ENCODE measurements at regions not wholly inside any gene's neighbourhood (a gene's known extent, or its start where the extent isn't known, plus 50 kb on each side); places are given as distances from the start of the nearest gene placed in this dataset.
A peak's percentile ranks its signal among the peaks of the same experiment; 100 is the strongest.

GRCh38 chrY:21184271-21184670 lies 326.9 kb upstream of the RBMY1B start:
- ChIA-PET POLR2A (ENCODE audit: partially characterized antibody) (no interaction called here), CTCF (ENCODE audit: partially characterized antibody) (no interaction called here)
- intact Hi-C loops (cut with micrococcal nuclease) = loop anchor here (5.0 to 10.0 kb wide), 2 partner anchors 109 to 627 kb away; no protein-coding TSS in a partner anchor

GRCh38 chrY:21185419-21186105 lies 325.6 kb upstream of the RBMY1B start:
- peaks cover 2% of the 10 kb centered on the region for H3K4me1 ChIP-seq (ENCODE audit: insufficient read depth, low read length)
- Mint-ChIP-seq H3K4me3 (no peak overlapping the region), H3K36me3 (no peaks in the 10 kb centered on the region), H3K9me3 (no peaks in the 10 kb centered on the region), H3K27ac (no peak overlapping the region), H3K27me3 (no peaks in the 10 kb centered on the region), H3K4me1 (peaks cover 0 to 7% (median 3%) of the 10 kb centered on the region in 4 donors)
- no peaks in the 10 kb centered on the region for H3K36me3 ChIP-seq (ENCODE audit: insufficient read depth, low read length)
- ChIA-PET CTCF (ENCODE audit: partially characterized antibody) (no interaction called here), POLR2A (ENCODE audit: partially characterized antibody) (no interaction called here)
- H3K27me3 ChIP-seq (ENCODE audit: insufficient read depth, low read length) = no peaks in the 10 kb centered on the region
- DNase-seq = no peak
- no peak overlapping the region for H3K27ac ChIP-seq (ENCODE audit: low read depth, low read length)
- no peak overlapping the region for H3K4me3 ChIP-seq (ENCODE audit: low read length in 2 of 2)
- H3K9me3 ChIP-seq (ENCODE audit: control insufficient read depth in 1 of 2, low read length in 2 of 2) = no peaks in the 10 kb centered on the region
- intact Hi-C loops (cut with micrococcal nuclease) = loop anchor here (10.0 kb wide), 1 partner anchor 111 kb away; no protein-coding TSS in a partner anchor

More at GRCh38 chrY:21184271-21184670, 326.9 kb upstream of the RBMY1B start:
- Mint-ChIP-seq H3K4me1 (peaks cover 0 to 13% (median 3%) of the 10 kb centered on the region in 4 donors), H3K27me3 (no peaks in the 10 kb centered on the region), H3K9me3 (no peaks in the 10 kb centered on the region), H3K27ac (no peak overlapping the region), H3K4me3 (no peak overlapping the region), H3K36me3 (no peaks in the 10 kb centered on the region)
- Histone ChIP-seq H3K4me3 (ENCODE audit: low read length in 2 of 2) (no peak overlapping the region), H3K27ac (ENCODE audit: low read depth, low read length) (no peak overlapping the region), H3K9me3 (ENCODE audit: control insufficient read depth in 1 of 2, low read length in 2 of 2) (no peaks in the 10 kb centered on the region), H3K4me1 (ENCODE audit: insufficient read depth, low read length) (peaks cover 12% of the 10 kb centered on the region), H3K36me3 (ENCODE audit: insufficient read depth, low read length) (no peaks in the 10 kb centered on the region), H3K27me3 (ENCODE audit: insufficient read depth, low read length) (no peaks in the 10 kb centered on the region)
- no peak for DNase-seq

- H3K4me1 Mint-ChIP-seq = no peaks in the 10 kb centered on the region
Observed at GRCh38 chrY:21192694-21193093, 318.4 kb upstream of the RBMY1B start.

DNA sequence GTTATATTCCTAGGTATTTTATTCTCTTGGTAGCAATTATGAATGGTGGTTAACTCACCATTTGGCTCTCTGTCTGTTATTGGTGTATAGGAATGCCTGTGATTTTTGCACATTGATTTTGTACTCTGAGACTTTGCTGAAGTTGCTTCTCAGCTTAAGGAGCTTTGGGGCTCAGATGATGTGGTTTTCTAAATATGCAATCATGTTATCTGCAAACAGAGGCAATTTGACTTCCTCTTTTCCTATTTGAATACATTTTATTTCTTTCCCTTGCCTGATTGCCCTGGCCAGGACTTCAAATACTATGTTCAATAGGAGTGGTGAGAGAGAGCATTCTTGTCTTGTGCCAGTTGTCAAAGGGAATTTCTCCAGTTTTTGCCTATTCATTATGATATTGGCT lies 310.9 kb upstream of the RBMY1B start:
- Mint-ChIP-seq H3K36me3 (no peaks in the 10 kb centered on the region), H3K9me3 (peaks cover 0 to 2% (median 0%) of the 10 kb centered on the region in 8 donors), H3K4me1 (no peaks in the 10 kb centered on the region), H3K4me3 (no peak overlapping the region), H3K27ac (no peak overlapping the region), H3K27me3 (no peaks in the 10 kb centered on the region)
- Histone ChIP-seq H3K4me1 (ENCODE audit: insufficient read depth, low read length) (no peaks in the 10 kb centered on the region), H3K9me3 (ENCODE audit: control insufficient read depth in 1 of 2, low read length in 2 of 2) (no peaks in the 10 kb centered on the region), H3K27me3 (ENCODE audit: insufficient read depth, low read length) (no peaks in the 10 kb centered on the region), H3K36me3 (ENCODE audit: insufficient read depth, low read length) (no peaks in the 10 kb centered on the region), H3K27ac (ENCODE audit: low read depth, low read length) (no peak overlapping the region), H3K4me3 (ENCODE audit: low read length in 2 of 2) (no peak overlapping the region)
- intact Hi-C loops (cut with micrococcal nuclease) = no loop called here
- DNase-seq = no peak
- ChIA-PET CTCF (ENCODE audit: partially characterized antibody) (no interaction called here), POLR2A (ENCODE audit: partially characterized antibody) (no interaction called here)

More at GRCh38 chrY:21192694-21193093, 318.4 kb upstream of the RBMY1B start:
- no peaks in the 10 kb centered on the region for H3K27me3 ChIP-seq (ENCODE audit: insufficient read depth, low read length)
- no peak overlapping the region for H3K27ac ChIP-seq (ENCODE audit: low read depth, low read length)
- no peaks in the 10 kb centered on the region for H3K9me3 ChIP-seq (ENCODE audit: control insufficient read depth in 1 of 2, low read length in 2 of 2)
- Mint-ChIP-seq H3K9me3 (peaks cover 0 to 2% (median 0%) of the 10 kb centered on the region in 8 donors), H3K27me3 (no peaks in the 10 kb centered on the region), H3K4me3 (no peak overlapping the region), H3K36me3 (no peaks in the 10 kb centered on the region), H3K27ac (peak overlapping the region in 1 of 7 donors; percentile 78)
- intact Hi-C loops (cut with micrococcal nuclease) = no loop called here
- no peaks in the 10 kb centered on the region for H3K36me3 ChIP-seq (ENCODE audit: insufficient read depth, low read length)
- DNase-seq = no peak
- CTCF ChIA-PET (ENCODE audit: partially characterized antibody) = interaction anchor here (1.1 kb wide), 1 partner anchor 64 kb away, joined by 3 read pairs; no protein-coding TSS in a partner anchor
- POLR2A ChIA-PET (ENCODE audit: partially characterized antibody) = interaction anchor here (0.7 kb wide), 1 partner anchor 12 kb away, joined by 3 read pairs; no protein-coding TSS in a partner anchor
- H3K4me1 ChIP-seq (ENCODE audit: insufficient read depth, low read length) = no peaks in the 10 kb centered on the region
- H3K4me3 ChIP-seq (ENCODE audit: low read length in 2 of 2) = no peak overlapping the region

DNA sequence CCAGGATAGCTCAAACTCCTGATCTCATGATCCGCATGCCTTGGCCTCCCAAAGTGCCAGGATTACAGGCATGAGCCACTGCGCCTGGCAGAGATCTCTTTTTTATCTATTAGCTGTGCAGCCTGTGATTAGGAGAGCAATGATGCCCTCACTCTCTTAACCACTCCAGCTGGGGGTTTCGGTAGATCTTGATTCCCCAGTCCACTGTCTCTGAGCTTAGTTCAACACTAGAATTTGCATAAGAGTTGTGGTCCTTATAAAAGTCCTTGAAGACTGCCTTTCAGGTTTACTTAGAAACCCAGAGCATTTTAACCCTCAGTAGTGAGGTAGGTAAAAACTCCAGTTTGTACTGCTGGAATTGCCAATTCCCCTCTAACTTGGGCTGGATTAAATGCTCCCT lies 283.3 kb upstream of the RBMY1B start:
- DNase-seq = no peak
- Mint-ChIP-seq H3K9me3 (no peaks in the 10 kb centered on the region), H3K4me1 (peaks cover 0 to 4% (median 1%) of the 10 kb centered on the region in 4 donors), H3K36me3 (no peaks in the 10 kb centered on the region), H3K27me3 (no peaks in the 10 kb centered on the region), H3K4me3 (no peak overlapping the region), H3K27ac (no peak overlapping the region)
- Histone ChIP-seq H3K36me3 (ENCODE audit: insufficient read depth, low read length) (no peaks in the 10 kb centered on the region), H3K4me1 (ENCODE audit: insufficient read depth, low read length) (no peaks in the 10 kb centered on the region), H3K27ac (ENCODE audit: low read depth, low read length) (no peak overlapping the region), H3K9me3 (ENCODE audit: control insufficient read depth in 1 of 2, low read length in 2 of 2) (no peaks in the 10 kb centered on the region), H3K27me3 (ENCODE audit: insufficient read depth, low read length) (no peaks in the 10 kb centered on the region), H3K4me3 (ENCODE audit: low read length in 2 of 2) (no peak overlapping the region)
- intact Hi-C loops (cut with micrococcal nuclease) = no loop called here
- CTCF ChIA-PET (ENCODE audit: partially characterized antibody) = no interaction called here
- POLR2A ChIA-PET (ENCODE audit: partially characterized antibody) = interaction anchor here (1.6 kb wide), 1 partner anchor 12 kb away, joined by 3 read pairs; no protein-coding TSS in a partner anchor

DNA sequence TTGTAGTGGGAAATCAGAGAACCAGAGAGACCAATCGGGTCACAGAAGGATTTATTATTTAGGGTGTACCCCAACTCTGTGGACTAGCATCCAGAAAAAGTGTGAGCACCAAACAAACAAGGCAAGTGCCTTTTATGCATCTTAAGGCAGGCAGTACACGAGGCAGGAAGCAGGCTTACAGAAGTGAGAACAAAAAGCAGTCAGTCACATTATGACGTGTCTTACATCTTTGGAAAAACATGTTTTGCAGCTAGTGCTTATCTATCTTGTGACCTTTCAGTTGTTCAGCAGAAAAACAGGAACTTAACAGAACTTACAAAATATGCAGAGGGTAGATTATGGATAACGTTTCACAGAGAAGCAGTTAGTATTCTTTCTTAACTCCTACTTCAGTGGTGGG lies 270.9 kb upstream of the RBMY1B start:
- Histone ChIP-seq H3K9me3 (ENCODE audit: control insufficient read depth in 1 of 2, low read length in 2 of 2) (no peaks in the 10 kb centered on the region), H3K4me1 (ENCODE audit: insufficient read depth, low read length) (peaks cover 53% of the 10 kb centered on the region), H3K27ac (ENCODE audit: low read depth, low read length) (peak overlapping the region; percentile 38), H3K27me3 (ENCODE audit: insufficient read depth, low read length) (no peaks in the 10 kb centered on the region), H3K4me3 (ENCODE audit: low read length in 2 of 2) (no peak overlapping the region), H3K36me3 (ENCODE audit: insufficient read depth, low read length) (no peaks in the 10 kb centered on the region)
- Mint-ChIP-seq H3K4me1 (peaks cover 0 to 33% (median 10%) of the 10 kb centered on the region in 4 donors), H3K27ac (peak overlapping the region in 2 of 7 donors; percentile 74 to 95), H3K9me3 (no peaks in the 10 kb centered on the region), H3K4me3 (peak overlapping the region in 1 of 8 donors; percentile 49), H3K36me3 (peaks cover 0 to 4% of the 10 kb centered on the region in 2 donors), H3K27me3 (no peaks in the 10 kb centered on the region)
- POLR2A ChIA-PET (ENCODE audit: partially characterized antibody) = interaction anchor here (1.0 to 9.0 kb wide), 4 partner anchors 10 to 665 kb away, joined by 3 to 114 read pairs (median 6); partner anchors contain the start of gene EIF1AY
- peak in 1 of 5 donors; percentile 46 for DNase-seq
- intact Hi-C loops (cut with micrococcal nuclease) = loop anchor here (1.0 to 10.0 kb wide), 3 partner anchors 8 to 1495 kb away; partner anchors contain the start of gene KDM5D
- CTCF ChIA-PET (ENCODE audit: partially characterized antibody) = no interaction called here

DNA sequence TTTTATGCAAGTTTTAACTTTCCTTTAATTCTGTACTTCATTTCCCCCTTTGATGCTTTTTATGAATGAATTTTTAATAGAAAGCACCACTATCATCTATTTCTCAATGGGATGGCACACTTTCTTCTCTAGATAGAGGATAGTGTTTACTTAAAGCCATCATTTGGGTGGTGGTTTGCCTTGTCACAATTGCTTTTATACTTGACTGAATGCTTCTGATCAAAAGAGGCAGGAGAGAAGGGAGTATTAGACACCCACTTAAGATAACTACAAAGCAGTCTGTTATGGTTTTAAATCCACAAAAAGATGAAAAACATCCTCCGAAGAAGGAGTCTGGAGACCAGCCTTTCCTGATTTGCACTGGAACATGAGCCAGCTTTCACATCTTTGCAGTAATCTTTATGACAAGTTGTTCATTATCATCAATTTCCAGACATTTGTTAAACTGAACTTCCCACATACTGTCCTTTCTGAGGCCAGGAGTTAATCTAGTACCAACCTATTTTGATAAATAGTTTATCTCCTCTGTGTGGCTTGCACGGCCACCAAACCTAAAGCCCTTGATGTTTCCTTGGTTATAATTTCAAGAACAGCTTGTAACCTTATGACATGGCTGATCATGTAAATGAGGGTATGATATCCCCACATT lies 270.4 kb upstream of the RBMY1B start:
- H3K27me3 Mint-ChIP-seq = no peaks in the 10 kb centered on the region
- Histone ChIP-seq H3K9me3 (ENCODE audit: control insufficient read depth in 1 of 2, low read length in 2 of 2) (no peaks in the 10 kb centered on the region), H3K27me3 (ENCODE audit: insufficient read depth, low read length) (no peaks in the 10 kb centered on the region), H3K27ac (ENCODE audit: low read depth, low read length) (peak overlapping the region; percentile 38), H3K4me3 (ENCODE audit: low read length in 2 of 2) (no peak overlapping the region), H3K36me3 (ENCODE audit: insufficient read depth, low read length) (no peaks in the 10 kb centered on the region), H3K4me1 (ENCODE audit: insufficient read depth, low read length) (peaks cover 57% of the 10 kb centered on the region)
- peaks cover 0 to 33% (median 10%) of the 10 kb centered on the region in 4 donors for H3K4me1 Mint-ChIP-seq
- H3K36me3 Mint-ChIP-seq = peaks cover 0 to 4% of the 10 kb centered on the region in 2 donors
- intact Hi-C loops (cut with micrococcal nuclease) = loop anchor here (1.0 to 10.0 kb wide), 3 partner anchors 8 to 1496 kb away; partner anchors contain the start of gene KDM5D
- peak overlapping the region in 2 of 7 donors; percentile 74 to 95 for H3K27ac Mint-ChIP-seq
- DNase-seq = no peak
- CTCF ChIA-PET (ENCODE audit: partially characterized antibody) = no interaction called here
- POLR2A ChIA-PET (ENCODE audit: partially characterized antibody) = interaction anchor here (1.0 to 9.0 kb wide), 4 partner anchors 9 to 665 kb away, joined by 3 to 114 read pairs (median 6); partner anchors contain the start of gene EIF1AY
- H3K9me3 Mint-ChIP-seq = no peaks in the 10 kb centered on the region
- H3K4me3 Mint-ChIP-seq = peak overlapping the region in 2 of 8 donors; percentile 31 to 49
